CD4-positive, CD25-positive, alpha-beta regulatory T cell (primary cell): ENCODE measurements at regions not wholly inside any gene's neighbourhood (a gene's known extent, or its start where the extent isn't known, plus 50 kb on each side); places are given as distances from the start of the nearest gene placed in this dataset.
"Not testable (repeated sequence)": the region's sequence is repeated elsewhere in the genome, so short reads cannot be mapped to it uniquely, and the experiment has no call there.

ENCODE experiments used
- ATAC-seq, 2 donors: fragments of 150-1000 bp; cut with Tn5 transposase; one replicate each; pipeline ENCODE4 v1.10.0; 2021; ENCODE audit warnings: low read depth in 2 of 2, moderate number of reproducible peaks in 2 of 2, moderate library complexity in 1 of 2
- DNase-seq, 3 donors: peaks; one replicate each; pipeline versions ENCODE4 v3.0.0 to v3.0.0-alpha.2; 2012 to 2022; ENCODE audit warnings: mixed read lengths in 1 of 3
- H3K27ac ChIP-seq: one replicate; pipeline ENCODE4 v1.7.0; 2013; ENCODE audit warnings: mild to moderate bottlenecking, low read length; ENCODE audit not compliant: insufficient read depth, poor library complexity, severe bottlenecking
- H3K27me3 ChIP-seq: one replicate; pipeline ENCODE4 v1.7.0; 2013; ENCODE audit warnings: low read length; ENCODE audit not compliant: control insufficient read depth, insufficient read depth
- H3K36me3 ChIP-seq: one replicate; pipeline ENCODE4 v1.7.0; 2013; ENCODE audit warnings: mild to moderate bottlenecking, low read length, moderate library complexity; ENCODE audit not compliant: control insufficient read depth, insufficient read depth
- H3K4me1 ChIP-seq: 2 replicates; pipeline ENCODE4 v1.7.0; 2013; ENCODE audit warnings: mild to moderate bottlenecking, low read length; ENCODE audit not compliant: insufficient read depth, control insufficient read depth, poor library complexity, severe bottlenecking
- H3K4me3 ChIP-seq: one replicate; pipeline ENCODE4 v1.7.0; 2013; ENCODE audit warnings: low read depth, mild to moderate bottlenecking, low read length, moderate library complexity
- H3K9me3 ChIP-seq, 2 experiments: 1 replicate in 1 of 2; 2 replicates in 1 of 2; pipeline ENCODE4 v1.7.0; 2013; ENCODE audit warnings: low read length in 2 of 2, mild to moderate bottlenecking in 1 of 2, moderate library complexity in 1 of 2; ENCODE audit not compliant: control insufficient read depth in 2 of 2
- H3K27ac Mint-ChIP-seq, 3 donors: one replicate each; pipeline ENCODE4 v1.8.0; 2020 to 2022; ENCODE audit warnings: mild to moderate bottlenecking in 3 of 3, mixed read lengths in 3 of 3, moderate library complexity in 2 of 3
- H3K27me3 Mint-ChIP-seq: one replicate; pipeline ENCODE4 v1.8.0; 2022; ENCODE audit warnings: mild to moderate bottlenecking, mixed read lengths
- H3K36me3 Mint-ChIP-seq: one replicate; pipeline ENCODE4 v1.8.0; 2020; ENCODE audit warnings: mixed read lengths
- H3K4me1 Mint-ChIP-seq, 4 donors: one replicate each; pipeline ENCODE4 v1.8.0; 2020 to 2022; ENCODE audit warnings: mixed read lengths in 4 of 4, mild to moderate bottlenecking in 1 of 4
- H3K4me3 Mint-ChIP-seq, 4 donors: one replicate each; pipeline ENCODE4 v1.8.0; 2020 to 2022; ENCODE audit warnings: mild to moderate bottlenecking in 4 of 4, mixed read lengths in 4 of 4, moderate library complexity in 3 of 4
- H3K9me3 Mint-ChIP-seq, 7 donors: one replicate each; pipeline ENCODE4 v1.8.0; 2020 to 2022; ENCODE audit warnings: mixed read lengths in 7 of 7, mild to moderate bottlenecking in 3 of 7, moderate library complexity in 2 of 7

DNA sequence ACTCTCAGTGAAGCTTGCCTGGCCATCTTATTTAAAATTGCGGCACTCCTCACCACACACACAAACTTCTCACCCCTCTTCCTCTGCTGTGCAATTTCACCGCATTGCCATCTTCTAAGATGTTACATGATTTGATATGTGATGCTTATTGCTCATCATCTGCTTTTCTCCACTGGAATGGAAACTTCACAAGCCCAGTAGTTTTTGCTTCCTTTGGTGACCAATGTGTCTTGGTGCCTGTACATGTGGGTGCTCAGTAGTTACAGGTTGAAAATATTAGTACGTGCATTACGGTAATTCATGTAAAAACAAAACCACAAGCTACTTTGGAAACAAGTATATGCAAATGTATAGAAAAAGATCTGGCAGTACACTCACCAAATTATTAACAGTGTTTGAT is 99.2 kb downstream of the SPDYE17 start:
- not testable (repeated sequence) for H3K4me1 Mint-ChIP-seq, H3K9me3 Mint-ChIP-seq, H3K27ac Mint-ChIP-seq, H3K4me1 ChIP-seq, ATAC-seq, DNase-seq, H3K4me3 Mint-ChIP-seq, H3K27me3 ChIP-seq, H3K27ac ChIP-seq, H3K9me3 ChIP-seq, H3K36me3 ChIP-seq, H3K4me3 ChIP-seq, H3K36me3 Mint-ChIP-seq
- peaks cover 36% of the 10 kb centered on the region for H3K27me3 Mint-ChIP-seq

DNA sequence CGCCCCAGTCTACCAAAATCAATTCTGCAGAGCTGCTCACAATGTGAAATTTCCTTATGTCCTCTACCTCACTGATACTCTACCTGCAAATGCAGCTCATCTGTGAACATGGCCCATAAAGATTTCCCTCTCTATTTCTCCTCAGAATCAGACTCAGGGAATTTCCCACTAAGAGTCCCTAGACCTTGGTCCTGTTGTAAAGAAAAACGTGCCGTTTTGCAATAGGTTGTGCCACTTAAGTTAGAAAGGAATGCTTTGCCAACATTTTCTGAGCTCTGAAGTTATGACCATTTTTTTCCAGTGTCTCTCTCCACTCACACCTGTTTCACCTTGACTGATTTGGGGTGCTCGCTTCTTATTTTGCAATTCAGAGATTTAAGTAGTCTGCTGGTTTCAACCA is 100.7 kb downstream of the SPDYE17 start:
- H3K27me3 ChIP-seq, H3K36me3 Mint-ChIP-seq, DNase-seq, H3K9me3 Mint-ChIP-seq, H3K4me1 ChIP-seq, ATAC-seq, H3K27ac Mint-ChIP-seq, H3K4me1 Mint-ChIP-seq, H3K9me3 ChIP-seq, H3K36me3 ChIP-seq, H3K4me3 ChIP-seq, H3K4me3 Mint-ChIP-seq, H3K27ac ChIP-seq: not testable (repeated sequence)
- H3K27me3 Mint-ChIP-seq: peaks cover 25% of the 10 kb centered on the region

DNA sequence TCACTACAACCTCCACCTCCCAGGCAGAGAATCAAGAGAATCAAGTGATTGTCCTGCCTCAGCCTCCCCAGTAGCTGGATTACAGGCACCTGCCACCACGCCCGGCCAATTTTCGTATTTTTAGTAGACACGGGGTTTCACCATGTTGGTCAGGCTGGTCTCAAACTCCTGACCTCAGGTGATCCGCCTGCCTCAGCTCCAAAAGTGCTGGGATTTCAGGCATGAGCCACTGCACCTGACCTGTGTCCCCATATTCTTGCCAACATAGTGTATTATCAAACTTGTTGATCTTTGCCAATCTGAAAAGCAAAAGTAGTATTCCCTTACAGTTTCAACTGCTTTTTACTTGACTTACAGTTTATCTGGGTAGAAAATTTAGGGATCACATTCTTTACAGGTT is 101.7 kb downstream of the SPDYE17 start:
- not testable (repeated sequence) for ATAC-seq, H3K27me3 ChIP-seq, H3K27ac Mint-ChIP-seq, H3K36me3 Mint-ChIP-seq, H3K4me3 ChIP-seq, H3K4me1 ChIP-seq, H3K4me3 Mint-ChIP-seq, DNase-seq, H3K9me3 ChIP-seq, H3K27ac ChIP-seq, H3K4me1 Mint-ChIP-seq, H3K36me3 ChIP-seq, H3K9me3 Mint-ChIP-seq
- H3K27me3 Mint-ChIP-seq: peaks cover 25% of the 10 kb centered on the region

DNA sequence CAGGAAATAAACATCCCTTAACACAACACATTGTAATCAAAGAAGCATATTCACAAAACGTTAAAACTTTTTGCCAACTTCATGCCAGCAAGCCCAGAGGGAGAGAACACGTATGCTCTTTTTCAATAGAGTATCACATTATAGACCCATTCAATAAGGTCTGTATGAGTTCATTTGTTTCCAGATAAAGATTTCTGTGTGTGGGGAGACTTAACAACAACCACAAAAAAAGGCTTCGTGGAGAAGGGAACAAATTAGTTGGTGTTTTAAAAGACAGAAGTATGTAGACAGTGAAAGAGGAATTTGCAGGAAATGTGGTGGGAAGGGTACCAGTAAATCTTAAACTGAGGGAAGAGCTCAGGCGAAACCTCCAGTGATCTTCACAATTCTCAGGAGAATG is 103.4 kb downstream of the SPDYE17 start:
- DNase-seq, H3K9me3 Mint-ChIP-seq: not testable (repeated sequence)

DNA sequence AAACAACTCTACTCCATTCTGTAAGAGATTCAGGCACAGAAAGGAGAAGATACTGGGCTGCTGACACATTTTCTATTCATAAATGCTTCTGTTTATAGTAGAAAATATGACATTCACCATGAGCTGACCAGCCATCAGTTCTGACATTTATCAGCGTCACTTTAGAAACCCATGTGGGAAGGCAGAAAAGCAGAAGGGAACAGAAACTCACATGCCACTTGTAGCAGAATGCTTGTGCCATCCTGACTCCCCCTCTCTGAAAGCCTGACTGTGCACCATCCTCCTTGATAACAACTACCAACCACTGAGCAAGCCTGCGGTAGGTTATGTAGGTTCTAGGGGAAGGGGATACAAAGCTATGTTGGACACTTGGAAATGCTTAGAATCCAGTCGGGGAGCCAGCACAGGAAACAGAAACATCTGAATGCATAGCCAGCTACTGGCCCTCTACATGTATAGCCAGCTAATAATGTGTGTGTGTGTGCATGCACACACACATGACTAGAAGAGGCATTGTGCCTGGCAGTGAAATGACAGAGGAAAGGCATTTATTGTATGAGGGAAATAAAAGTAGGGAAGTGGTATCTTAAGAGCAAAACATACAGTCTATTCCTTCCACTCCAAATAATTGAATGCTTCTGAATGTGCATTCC is 104.3 kb downstream of the SPDYE17 start:
- H3K36me3 ChIP-seq, H3K36me3 Mint-ChIP-seq, H3K9me3 Mint-ChIP-seq, H3K4me1 ChIP-seq, H3K27me3 ChIP-seq, ATAC-seq, H3K4me3 Mint-ChIP-seq, DNase-seq, H3K9me3 ChIP-seq, H3K4me3 ChIP-seq, H3K4me1 Mint-ChIP-seq, H3K27ac ChIP-seq, H3K27ac Mint-ChIP-seq: not testable (repeated sequence)
- peaks cover 23% of the 10 kb centered on the region for H3K27me3 Mint-ChIP-seq

More for the DNA sequence above, 103.4 kb downstream of the SPDYE17 start:
- not testable (repeated sequence) for H3K27ac ChIP-seq, H3K4me1 ChIP-seq, H3K36me3 ChIP-seq, H3K4me3 Mint-ChIP-seq, H3K27me3 ChIP-seq, ATAC-seq, H3K36me3 Mint-ChIP-seq, H3K9me3 ChIP-seq, H3K4me3 ChIP-seq, H3K4me1 Mint-ChIP-seq
- peaks cover 22% of the 10 kb centered on the region for H3K27me3 Mint-ChIP-seq
- peak overlapping the region in 1 of 3 donors; percentile 7 for H3K27ac Mint-ChIP-seq

DNA sequence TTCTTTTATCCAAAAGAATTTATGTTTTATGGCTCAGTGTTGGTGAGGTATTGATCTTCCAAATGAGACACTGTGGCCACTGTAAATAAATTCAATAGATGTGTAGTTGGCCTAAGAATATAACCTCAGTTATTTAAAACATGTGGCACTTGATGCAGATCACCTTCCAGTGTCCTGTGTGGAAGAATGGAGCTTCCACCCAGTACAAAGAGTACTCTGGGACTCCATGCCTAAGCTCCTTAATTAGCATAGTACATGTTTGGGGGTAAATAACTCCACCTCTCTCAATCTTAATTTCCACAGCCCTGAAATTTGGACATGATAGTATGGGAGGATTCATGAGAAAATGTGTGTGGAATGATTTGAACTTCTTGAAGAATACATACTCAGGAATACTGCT is 105.7 kb downstream of the SPDYE17 start:
- H3K27me3 Mint-ChIP-seq: peaks cover 36% of the 10 kb centered on the region
- H3K27ac ChIP-seq, H3K4me1 Mint-ChIP-seq, DNase-seq, H3K36me3 Mint-ChIP-seq, H3K27me3 ChIP-seq, H3K4me3 ChIP-seq, H3K9me3 ChIP-seq, H3K36me3 ChIP-seq, H3K4me1 ChIP-seq, H3K27ac Mint-ChIP-seq, H3K9me3 Mint-ChIP-seq, H3K4me3 Mint-ChIP-seq, ATAC-seq: not testable (repeated sequence)

DNA sequence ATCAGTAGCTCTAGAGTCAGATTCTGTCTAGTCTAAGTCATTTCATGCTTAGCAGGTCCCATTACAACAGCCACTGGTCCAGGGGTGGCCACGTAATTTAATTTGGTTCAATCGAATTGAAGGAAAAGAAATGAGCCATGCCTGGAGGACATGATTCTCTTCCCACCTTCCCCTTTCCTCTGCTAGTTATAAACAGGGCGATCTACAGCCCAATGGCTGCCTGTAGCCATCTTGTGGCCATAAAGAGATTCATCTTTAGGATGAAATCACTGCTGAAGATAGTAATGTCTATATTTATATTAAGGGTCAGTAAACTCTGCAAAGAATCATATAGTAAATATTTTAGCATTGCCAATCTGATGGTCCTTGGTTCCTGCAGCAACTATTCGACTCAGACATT is 107.4 kb downstream of the SPDYE17 start:
- not testable (repeated sequence) for H3K4me1 Mint-ChIP-seq, H3K9me3 Mint-ChIP-seq, H3K4me1 ChIP-seq, H3K4me3 Mint-ChIP-seq, DNase-seq, H3K27ac ChIP-seq, H3K36me3 Mint-ChIP-seq, H3K27ac Mint-ChIP-seq, H3K27me3 ChIP-seq, ATAC-seq, H3K9me3 ChIP-seq, H3K36me3 ChIP-seq, H3K4me3 ChIP-seq
- peaks cover 41% of the 10 kb centered on the region for H3K27me3 Mint-ChIP-seq

DNA sequence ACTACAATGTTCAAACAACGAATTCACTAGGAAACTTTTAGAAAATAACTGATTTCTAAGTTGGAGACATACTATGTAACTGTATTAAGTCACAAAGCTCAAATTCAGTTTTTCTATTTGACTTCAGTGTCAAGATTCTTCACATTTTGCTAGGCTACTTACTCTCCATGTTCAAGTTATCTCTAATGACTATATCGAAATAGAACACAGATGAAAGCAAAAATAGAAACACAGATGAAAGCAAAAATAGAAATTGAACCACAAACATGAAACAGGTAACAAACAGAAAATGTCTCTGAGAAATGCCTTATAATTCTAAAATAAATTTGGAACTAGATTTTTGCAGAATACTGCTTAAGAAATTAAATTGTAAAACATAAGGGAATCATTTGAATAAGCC is 113.5 kb downstream of the SPDYE17 start:
- H3K36me3 Mint-ChIP-seq, H3K27me3 ChIP-seq, H3K27ac ChIP-seq, H3K27ac Mint-ChIP-seq, H3K4me1 ChIP-seq, H3K4me1 Mint-ChIP-seq, H3K36me3 ChIP-seq, H3K9me3 ChIP-seq, DNase-seq, H3K4me3 ChIP-seq, ATAC-seq, H3K4me3 Mint-ChIP-seq, H3K9me3 Mint-ChIP-seq: not testable (repeated sequence)
- H3K27me3 Mint-ChIP-seq: peaks cover 35% of the 10 kb centered on the region
